Activated naive CD4-positive, alpha-beta T cell treated with anti-CD3 and anti-CD28 coated beads for 36 hours (primary cell): ENCODE measurements at regions not wholly inside any gene's neighbourhood (a gene's known extent, or its start where the extent isn't known, plus 50 kb on each side); places are given as distances from the start of the nearest gene placed in this dataset.

ENCODE experiments used
- CTCF ChIA-PET: fragments of 350-600 bp; sonication (Branson Sonifier 250); formaldehyde crosslinking; loops from one replicate; lab custom pipeline; 2021; ENCODE audit warnings: antibody characterized with exemption; lab: Charles Lee
- DNase-seq: peaks from one replicate; pipeline ENCODE4 v3.0.0-alpha.2; 2020
- H3K27ac Mint-ChIP-seq: one replicate; pipeline ENCODE4 v1.8.0; 2021; ENCODE audit warnings: mild to moderate bottlenecking, mixed read lengths
- H3K27me3 Mint-ChIP-seq: one replicate; pipeline ENCODE4 v1.8.0; 2021; ENCODE audit warnings: low read depth, mixed read lengths
- H3K36me3 Mint-ChIP-seq: one replicate; pipeline ENCODE4 v1.8.0; 2021; ENCODE audit warnings: low read depth, mixed read lengths
- H3K4me1 Mint-ChIP-seq: one replicate; pipeline ENCODE4 v1.8.0; 2021; ENCODE audit warnings: low read depth, mixed read lengths
- H3K4me3 Mint-ChIP-seq: one replicate; pipeline ENCODE4 v1.8.0; 2021; ENCODE audit warnings: mild to moderate bottlenecking, moderate library complexity, mixed read lengths
- H3K9me3 Mint-ChIP-seq: one replicate; pipeline ENCODE4 v1.8.0; 2021; ENCODE audit warnings: mixed read lengths
- intact Hi-C: fragments of 100-400 bp; cut with micrococcal nuclease; formaldehyde crosslinking; loops from one replicate; pipeline ENCODE4 v1.15.1; 2023

- CTCF ChIA-PET: no interaction called here
- intact Hi-C loops: no loop called here
- no peaks in the 10 kb centered on the region for H3K9me3 Mint-ChIP-seq
- H3K27ac Mint-ChIP-seq: no peak overlapping the region
- H3K4me3 Mint-ChIP-seq: no peak overlapping the region
- no peaks in the 10 kb centered on the region for H3K36me3 Mint-ChIP-seq
- H3K27me3 Mint-ChIP-seq: no peaks in the 10 kb centered on the region
- no peaks in the 10 kb centered on the region for H3K4me1 Mint-ChIP-seq
- no peak for DNase-seq
Measured at GRCh38 chr20:48278961-48279481, 493.7 kb upstream of the SULF2 start.

GRCh38 chr20:48277266-48277665 is 492.0 kb upstream of the SULF2 start:
- Mint-ChIP-seq H3K9me3 (no peaks in the 10 kb centered on the region), H3K36me3 (no peaks in the 10 kb centered on the region), H3K4me3 (no peak overlapping the region), H3K27ac (no peak overlapping the region), H3K27me3 (no peaks in the 10 kb centered on the region), H3K4me1 (no peaks in the 10 kb centered on the region)
- CTCF ChIA-PET: no interaction called here
- intact Hi-C loops: no loop called here
- no peak for DNase-seq

GRCh38 chr20:48276021-48276342 is 490.7 kb upstream of the SULF2 start:
- Mint-ChIP-seq H3K36me3 (no peaks in the 10 kb centered on the region), H3K27ac (no peak overlapping the region), H3K4me3 (no peak overlapping the region), H3K9me3 (no peaks in the 10 kb centered on the region), H3K4me1 (no peaks in the 10 kb centered on the region), H3K27me3 (no peaks in the 10 kb centered on the region)
- intact Hi-C loops: no loop called here
- DNase-seq: no peak
- CTCF ChIA-PET: no interaction called here

- intact Hi-C loops: no loop called here
- no peak for DNase-seq
- H3K27me3 Mint-ChIP-seq: no peaks in the 10 kb centered on the region
- no peak overlapping the region for H3K27ac Mint-ChIP-seq
- no peaks in the 10 kb centered on the region for H3K36me3 Mint-ChIP-seq
- no peak overlapping the region for H3K4me3 Mint-ChIP-seq
- CTCF ChIA-PET: no interaction called here
- H3K9me3 Mint-ChIP-seq: no peaks in the 10 kb centered on the region
- no peaks in the 10 kb centered on the region for H3K4me1 Mint-ChIP-seq
Measured at GRCh38 chr20:48275286-48276020, 490.2 kb upstream of the SULF2 start.

GRCh38 chr20:48273843-48274242 is 488.6 kb upstream of the SULF2 start:
- Mint-ChIP-seq H3K36me3 (no peaks in the 10 kb centered on the region), H3K9me3 (no peaks in the 10 kb centered on the region), H3K4me1 (no peaks in the 10 kb centered on the region), H3K4me3 (no peak overlapping the region), H3K27me3 (no peaks in the 10 kb centered on the region), H3K27ac (no peak overlapping the region)
- intact Hi-C loops: no loop called here
- CTCF ChIA-PET: no interaction called here
- DNase-seq: no peak

GRCh38 chr20:48270885-48271284 is 485.6 kb upstream of the SULF2 start:
- Mint-ChIP-seq H3K4me1 (no peaks in the 10 kb centered on the region), H3K4me3 (no peak overlapping the region), H3K36me3 (no peaks in the 10 kb centered on the region), H3K9me3 (no peaks in the 10 kb centered on the region), H3K27me3 (no peaks in the 10 kb centered on the region), H3K27ac (no peak overlapping the region)
- CTCF ChIA-PET: no interaction called here
- intact Hi-C loops: no loop called here
- no peak for DNase-seq

- no peak overlapping the region for H3K4me3 Mint-ChIP-seq
- no peaks in the 10 kb centered on the region for H3K4me1 Mint-ChIP-seq
- H3K27ac Mint-ChIP-seq: no peak overlapping the region
- no peaks in the 10 kb centered on the region for H3K27me3 Mint-ChIP-seq
- no peak for DNase-seq
- intact Hi-C loops: no loop called here
- no peaks in the 10 kb centered on the region for H3K36me3 Mint-ChIP-seq
- CTCF ChIA-PET: no interaction called here
- no peaks in the 10 kb centered on the region for H3K9me3 Mint-ChIP-seq
Measured at GRCh38 chr20:48267860-48268633, 482.8 kb upstream of the SULF2 start.

- Mint-ChIP-seq H3K27me3 (no peaks in the 10 kb centered on the region), H3K4me1 (no peaks in the 10 kb centered on the region), H3K4me3 (no peak overlapping the region), H3K9me3 (no peaks in the 10 kb centered on the region), H3K36me3 (no peaks in the 10 kb centered on the region), H3K27ac (no peak overlapping the region)
- no peak for DNase-seq
- intact Hi-C loops: no loop called here
- CTCF ChIA-PET: no interaction called here
Measured at GRCh38 chr20:48266571-48266970, 481.3 kb upstream of the SULF2 start.

GRCh38 chr20:48265791-48266190 is 480.5 kb upstream of the SULF2 start:
- H3K27ac Mint-ChIP-seq: no peak overlapping the region
- CTCF ChIA-PET: no interaction called here
- H3K27me3 Mint-ChIP-seq: no peaks in the 10 kb centered on the region
- no peaks in the 10 kb centered on the region for H3K9me3 Mint-ChIP-seq
- H3K4me1 Mint-ChIP-seq: no peaks in the 10 kb centered on the region
- DNase-seq: no peak
- intact Hi-C loops: no loop called here
- H3K36me3 Mint-ChIP-seq: no peaks in the 10 kb centered on the region
- H3K4me3 Mint-ChIP-seq: no peak overlapping the region

GRCh38 chr20:48262955-48263354 is 477.7 kb upstream of the SULF2 start:
- Mint-ChIP-seq H3K27ac (no peak overlapping the region), H3K36me3 (no peaks in the 10 kb centered on the region), H3K9me3 (no peaks in the 10 kb centered on the region), H3K4me1 (no peaks in the 10 kb centered on the region), H3K27me3 (peaks cover 2% of the 10 kb centered on the region), H3K4me3 (no peak overlapping the region)
- DNase-seq: no peak
- intact Hi-C loops: no loop called here
- CTCF ChIA-PET: no interaction called here

GRCh38 chr20:48262466-48262865 is 477.2 kb upstream of the SULF2 start:
- CTCF ChIA-PET: interaction anchor here (0.6 kb wide), 1 partner anchor 45 kb away, joined by 4 read pairs; no protein-coding TSS in a partner anchor
- no peak overlapping the region for H3K4me3 Mint-ChIP-seq
- H3K27me3 Mint-ChIP-seq: peaks cover 2% of the 10 kb centered on the region
- no peaks in the 10 kb centered on the region for H3K4me1 Mint-ChIP-seq
- no peaks in the 10 kb centered on the region for H3K9me3 Mint-ChIP-seq
- H3K36me3 Mint-ChIP-seq: no peaks in the 10 kb centered on the region
- no peak for DNase-seq
- intact Hi-C loops: no loop called here
- no peak overlapping the region for H3K27ac Mint-ChIP-seq

- H3K27me3 Mint-ChIP-seq: peaks cover 2% of the 10 kb centered on the region
- H3K27ac Mint-ChIP-seq: no peak overlapping the region
- no peak overlapping the region for H3K4me3 Mint-ChIP-seq
- intact Hi-C loops: no loop called here
- DNase-seq: no peak
- CTCF ChIA-PET: no interaction called here
- no peaks in the 10 kb centered on the region for H3K36me3 Mint-ChIP-seq
- no peaks in the 10 kb centered on the region for H3K4me1 Mint-ChIP-seq
- peaks cover 3% of the 10 kb centered on the region for H3K9me3 Mint-ChIP-seq
Measured at GRCh38 chr20:48261398-48261910, 476.2 kb upstream of the SULF2 start.
